ENCODE measurements at regions not wholly inside any gene's neighbourhood (a gene's known extent, or its start where the extent isn't known, plus 50 kb on each side); places are given as distances from the start of the nearest gene placed in this dataset.
"Not testable (repeated sequence)": the region's sequence is repeated elsewhere in the genome, so short reads cannot be mapped to it uniquely, and the experiment has no call there.

DNA sequence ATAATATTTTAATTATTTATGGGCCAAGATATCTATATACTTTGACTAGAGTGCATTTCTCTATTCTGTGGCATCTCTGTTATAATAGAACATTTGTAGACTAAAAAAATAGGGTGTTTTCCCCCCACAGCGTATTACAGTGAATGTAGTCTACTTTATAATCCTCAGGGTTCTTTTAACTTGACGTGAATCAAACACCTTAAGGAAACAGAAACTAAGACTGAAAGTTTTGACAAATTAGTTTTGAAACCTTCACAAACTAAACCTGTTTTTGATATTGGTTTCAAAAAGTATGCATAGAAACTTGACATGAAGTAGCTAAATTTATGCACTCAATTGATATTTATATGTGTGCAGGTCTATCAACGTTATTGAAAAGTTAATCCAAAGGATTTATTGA, 1963.1 kb upstream of the TENM3 start:
- no peak for DNase-seq (ENCODE audit: low spot score)

- no peak for DNase-seq (ENCODE audit: low spot score)
Measured at GRCh38 chr4:180280726-180281297, 1962.4 kb upstream of the TENM3 start.

GRCh38 chr4:180281724-180282123, 1961.5 kb upstream of the TENM3 start:
- peak; percentile 47 for DNase-seq (ENCODE audit: low spot score)

GRCh38 chr4:180284267-180284666, 1958.9 kb upstream of the TENM3 start:
- no peak for DNase-seq (ENCODE audit: low spot score)

DNA sequence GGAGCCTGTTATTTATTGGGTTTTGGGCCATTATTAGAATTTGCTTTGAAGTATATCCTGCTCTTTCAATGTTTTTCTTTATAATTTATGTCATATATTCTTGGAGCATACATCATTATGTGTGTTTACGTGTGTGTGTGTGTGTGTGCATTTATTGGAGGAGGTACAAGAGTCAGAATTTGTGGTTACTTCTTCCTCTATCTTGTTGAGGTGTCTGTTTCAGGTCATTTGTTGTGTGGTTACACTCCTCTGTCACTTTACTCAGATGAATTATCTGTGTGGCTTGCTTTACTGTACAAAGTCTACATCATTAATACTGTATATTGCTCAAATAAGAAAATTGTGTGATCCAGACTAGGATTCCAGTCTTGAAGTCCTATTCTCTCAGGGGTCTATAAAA, 1957.4 kb upstream of the TENM3 start:
- DNase-seq (ENCODE audit: low spot score), result no peak

- DNase-seq (ENCODE audit: low spot score), result no peak
Measured at GRCh38 chr4:180292339-180292738, 1950.9 kb upstream of the TENM3 start.

DNA sequence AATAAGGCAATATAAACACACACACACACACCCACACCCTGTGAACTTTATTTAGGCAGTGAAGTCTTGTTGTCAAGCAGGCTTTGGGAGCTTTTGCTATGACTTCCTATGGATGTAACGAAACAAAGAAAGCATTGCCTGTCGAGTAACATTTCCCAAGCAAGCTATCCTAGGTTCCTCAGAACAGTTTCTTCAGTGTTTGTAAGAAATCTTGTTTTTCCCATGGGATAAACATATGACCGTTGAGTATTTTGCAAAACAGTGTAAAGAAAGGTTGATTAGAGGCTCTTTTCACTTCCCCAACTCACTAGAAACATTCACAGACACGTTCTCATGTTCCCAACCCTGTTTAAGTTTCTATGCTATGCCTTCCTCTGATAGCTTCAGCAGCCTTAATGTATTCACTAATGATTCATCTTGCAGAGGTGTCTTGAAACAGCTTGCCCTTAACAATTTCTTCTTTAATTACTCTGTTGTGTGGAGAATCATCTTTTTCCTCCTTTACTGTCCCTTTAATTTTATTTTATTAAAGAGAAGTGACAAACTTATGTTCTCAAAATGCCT, 1947.1 kb upstream of the TENM3 start:
- peak; percentile 8 for DNase-seq (ENCODE audit: low spot score)

DNA sequence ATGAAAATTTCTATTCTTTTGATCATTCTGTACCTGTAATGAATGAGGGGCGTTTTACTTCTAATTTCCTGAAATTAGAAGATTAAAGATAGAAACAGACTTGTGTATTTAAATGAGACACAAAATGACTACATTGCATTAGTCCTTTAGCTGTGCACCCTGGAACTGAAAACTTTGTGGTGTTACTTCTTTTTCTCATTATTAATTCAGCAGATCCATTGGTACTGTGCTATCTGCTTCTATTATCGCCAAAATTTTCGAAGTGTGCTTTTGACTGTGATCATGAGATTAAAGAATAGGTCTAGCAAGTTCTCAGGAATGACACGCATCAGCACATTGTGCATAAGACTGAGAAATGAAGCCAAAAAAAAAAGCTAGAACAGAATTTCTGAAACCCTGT, 1938.9 kb upstream of the TENM3 start:
- no peak for DNase-seq (ENCODE audit: low spot score)

DNA sequence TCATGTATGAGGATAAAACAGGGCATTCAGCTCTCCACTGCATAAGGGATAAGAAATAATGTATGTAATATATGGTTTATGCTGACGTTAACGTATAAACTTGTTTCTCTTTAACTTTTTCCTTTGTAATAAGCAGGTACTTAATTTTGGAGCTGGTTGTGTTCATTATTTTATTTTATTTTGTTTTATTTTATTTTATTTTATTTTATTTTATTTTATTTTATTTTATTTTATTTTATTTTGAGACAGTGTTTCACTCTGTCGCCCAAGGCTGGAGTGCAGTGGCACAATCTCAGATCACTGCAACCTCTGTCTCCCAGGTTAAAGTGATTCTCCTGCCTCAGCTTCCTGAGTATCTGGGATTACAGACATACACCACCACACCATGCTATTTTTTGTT, 1932.6 kb upstream of the TENM3 start:
- DNase-seq (ENCODE audit: low spot score), result no peak

GRCh38 chr4:180314972-180315371, 1928.2 kb upstream of the TENM3 start:
- DNase-seq (ENCODE audit: low spot score), result no peak

- DNase-seq (ENCODE audit: low spot score), result no peak
Measured at GRCh38 chr4:180330521-180330920, 1912.7 kb upstream of the TENM3 start.

DNA sequence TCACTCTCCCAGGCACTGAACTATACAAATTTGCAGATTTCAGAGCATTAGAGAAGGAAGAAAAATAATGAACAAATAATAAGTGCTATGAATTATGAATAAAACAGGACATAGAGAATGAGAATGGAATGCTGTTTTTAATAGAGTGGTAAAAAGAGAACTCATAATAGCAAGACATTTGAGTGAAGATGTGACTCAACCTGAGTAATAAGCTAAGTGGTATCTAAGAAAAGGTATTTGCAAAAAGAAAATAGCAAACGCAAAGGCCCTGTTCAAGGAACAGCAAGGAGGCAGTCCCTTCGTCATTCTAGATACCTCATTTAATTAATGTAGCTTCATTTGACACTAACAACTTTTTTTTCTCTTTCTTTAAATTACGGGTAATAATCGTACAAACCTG, 1910.0 kb upstream of the TENM3 start:
- DNase-seq (ENCODE audit: low spot score), result no peak

- no peak for DNase-seq (ENCODE audit: low spot score)
Measured at GRCh38 chr4:180335566-180335965, 1907.6 kb upstream of the TENM3 start.

GRCh38 chr4:180336494-180337090, 1906.6 kb upstream of the TENM3 start:
- DNase-seq (ENCODE audit: low spot score), result peak; percentile 28

DNA sequence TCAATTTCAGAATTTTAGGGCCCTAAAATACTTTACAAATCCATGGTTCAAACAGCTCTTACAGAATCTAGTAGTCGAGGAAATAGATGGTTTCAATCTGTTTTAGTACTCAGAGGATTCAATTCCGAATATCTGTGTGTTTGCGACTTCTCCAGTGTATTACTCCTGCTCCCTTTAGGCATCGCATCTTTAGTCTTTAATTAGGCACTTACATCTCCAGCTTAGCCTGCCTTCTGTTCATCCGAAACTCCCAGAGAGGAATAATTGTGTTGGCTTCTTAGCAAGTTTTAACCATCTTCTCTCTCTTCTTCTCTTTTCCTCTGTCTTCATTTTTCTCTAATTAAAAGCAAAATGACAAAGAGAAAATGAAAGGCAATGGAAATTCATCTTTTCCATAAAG, 1901.3 kb upstream of the TENM3 start:
- no peak for DNase-seq (ENCODE audit: low spot score)

GRCh38 chr4:180350901-180351300, 1892.3 kb upstream of the TENM3 start:
- DNase-seq (ENCODE audit: low spot score), result no peak

DNA sequence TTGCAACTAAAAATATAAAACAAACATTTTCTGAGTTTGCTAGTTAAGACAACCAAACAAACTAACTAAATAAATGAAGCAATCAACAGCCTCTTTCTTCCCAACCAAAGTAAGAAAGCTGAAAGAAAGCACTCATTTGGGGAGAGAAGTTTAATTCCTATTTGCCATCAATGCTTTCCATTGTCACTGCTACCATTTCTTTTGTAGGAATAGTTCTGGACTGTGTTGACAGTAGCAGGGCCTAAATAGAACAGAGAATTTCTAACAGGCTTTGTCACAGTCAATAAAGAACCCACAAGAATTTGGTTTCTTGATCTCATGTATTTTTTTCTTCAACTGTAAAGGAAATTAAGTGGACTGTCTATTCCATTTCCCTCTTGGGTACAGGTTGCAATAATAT, 1886.4 kb upstream of the TENM3 start:
- peak; percentile 16 for DNase-seq (ENCODE audit: low spot score)

- not testable (repeated sequence) for DNase-seq (ENCODE audit: low spot score)
Measured at GRCh38 chr4:180360113-180360512, 1883.1 kb upstream of the TENM3 start.

DNA sequence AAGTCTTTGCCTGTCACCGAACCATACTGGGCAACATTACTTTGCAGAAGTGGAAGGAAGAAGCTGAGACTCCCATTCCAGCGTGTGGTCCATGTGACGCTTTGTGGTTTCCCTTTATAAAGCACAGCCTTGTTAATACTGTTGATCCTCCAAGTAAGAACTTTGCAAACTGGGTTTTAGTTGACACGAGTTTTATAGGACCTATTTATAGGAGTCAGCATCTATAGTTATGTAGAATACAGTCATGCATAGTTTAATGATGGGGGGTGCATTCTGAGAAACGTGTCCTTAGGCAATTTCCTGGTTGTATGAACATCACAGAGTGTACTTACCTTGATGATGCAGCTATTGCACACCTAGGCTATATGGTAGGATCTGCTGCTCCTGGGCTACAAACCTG, 1879.4 kb upstream of the TENM3 start:
- peak; percentile 34 for DNase-seq (ENCODE audit: low spot score)

GRCh38 chr4:180372691-180373090, 1870.5 kb upstream of the TENM3 start:
- no peak for DNase-seq (ENCODE audit: low spot score)

DNA sequence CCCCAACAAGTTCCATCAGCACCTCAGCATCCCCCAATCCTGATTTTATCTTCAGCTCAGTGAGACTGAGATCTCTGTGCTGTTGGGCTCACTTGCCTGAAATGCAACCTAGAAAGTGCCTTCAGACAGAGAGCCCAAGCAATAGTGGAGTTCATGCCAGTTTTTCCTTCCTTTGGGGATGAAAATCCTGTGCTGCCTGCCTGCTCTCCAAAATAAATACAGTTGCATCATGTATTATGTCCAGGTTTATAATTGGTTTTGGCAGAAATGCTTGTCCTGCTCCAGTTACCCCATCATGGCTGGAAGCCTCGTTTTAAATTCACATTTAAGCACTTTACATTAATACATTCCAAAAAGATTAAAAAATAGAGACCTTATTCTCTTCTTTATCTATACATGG, 1865.5 kb upstream of the TENM3 start:
- DNase-seq (ENCODE audit: low spot score), result no peak

DNA sequence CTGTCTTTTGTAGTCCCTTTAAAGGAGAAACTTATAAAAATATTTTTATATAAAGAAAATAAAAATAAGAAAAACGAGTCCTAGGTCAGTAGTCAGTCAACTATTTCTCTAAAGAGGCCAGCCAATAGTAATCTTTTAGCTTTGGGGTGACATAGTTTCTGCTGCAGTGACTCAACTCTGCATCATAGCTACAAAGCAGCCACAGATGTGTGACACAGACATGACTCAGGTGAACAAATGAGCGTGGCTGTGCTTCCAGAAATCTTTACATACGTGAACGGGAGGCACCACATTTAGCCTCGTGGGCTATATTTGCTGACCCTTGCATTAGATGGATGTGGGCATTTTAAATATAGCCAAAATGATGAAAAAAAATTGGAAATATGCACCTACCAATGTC, 1862.5 kb upstream of the TENM3 start:
- no peak for DNase-seq (ENCODE audit: low spot score)

GRCh38 chr4:180391613-180392012, 1851.6 kb upstream of the TENM3 start:
- no peak for DNase-seq (ENCODE audit: low spot score)

DNA sequence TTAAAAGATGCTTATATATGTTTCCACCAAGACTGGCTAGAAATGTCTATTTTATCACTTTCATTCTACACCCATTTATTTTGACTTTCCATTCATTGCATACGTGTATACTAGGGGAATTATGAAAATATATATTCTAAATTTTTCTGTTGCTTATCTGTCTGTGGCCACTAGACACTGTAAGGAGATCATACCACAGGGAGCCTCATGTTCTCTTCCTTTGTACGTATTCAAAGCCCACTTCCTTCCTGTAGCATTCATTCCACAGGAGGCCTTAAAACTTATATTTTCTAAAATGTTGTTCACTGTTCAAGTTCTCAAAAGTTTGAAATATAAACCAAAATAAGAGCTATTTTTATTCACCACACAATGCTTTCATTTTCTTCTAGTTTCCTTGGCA, 1848.9 kb upstream of the TENM3 start:
- DNase-seq (ENCODE audit: low spot score), result no peak
